Ishikawa (cell line): ENCODE measurements at regions not wholly inside any gene's neighbourhood (a gene's known extent, or its start where the extent isn't known, plus 50 kb on each side); places are given as distances from the start of the nearest gene placed in this dataset.

Experiments used
- CEBPB ChIP-seq: IDR thresholded peaks from 2 replicates; pipeline ENCODE4 v1.6.1; 2012
- CREB1 ChIP-seq: IDR thresholded peaks from 2 replicates; pipeline ENCODE4 v1.6.1; 2012; ENCODE audit warnings: low read depth
- EGR1 ChIP-seq: IDR thresholded peaks from 2 replicates; pipeline ENCODE4 v1.6.1; 2012
- EP300 ChIP-seq: IDR thresholded peaks from 2 replicates; pipeline ENCODE4 v1.6.1; 2012; ENCODE audit warnings: borderline replicate concordance
- FOXM1 ChIP-seq: IDR thresholded peaks from 2 replicates; pipeline ENCODE4 v1.6.1; 2012; ENCODE audit warnings: low read depth, borderline replicate concordance
- NFIC ChIP-seq: IDR thresholded peaks from 2 replicates; pipeline ENCODE4 v1.6.1; 2012
- RAD21 ChIP-seq: IDR thresholded peaks from 2 replicates; pipeline ENCODE4 v1.6.1; 2012; ENCODE audit warnings: low read depth
- TAF1 ChIP-seq: IDR thresholded peaks from 2 replicates; pipeline ENCODE4 v1.6.1; 2012; ENCODE audit warnings: low read depth, mild to moderate bottlenecking
- TCF12 ChIP-seq: IDR thresholded peaks from 2 replicates; pipeline ENCODE4 v1.6.1; 2012; ENCODE audit warnings: low read depth
- TEAD4 ChIP-seq: IDR thresholded peaks from 2 replicates; pipeline ENCODE4 v1.6.1; 2012
- USF1 ChIP-seq: IDR thresholded peaks from 2 replicates; pipeline ENCODE4 v1.6.1; 2012
- YY1 ChIP-seq: IDR thresholded peaks from 2 replicates; pipeline ENCODE4 v1.6.1; 2012; ENCODE audit warnings: low read depth
- ZBTB7A ChIP-seq: IDR thresholded peaks from 2 replicates; pipeline ENCODE4 v1.6.1; 2012; ENCODE audit warnings: low read depth
- TF ChIP-seq, protein P1 (sequence below): IDR thresholded peaks from 2 replicates; pipeline ENCODE4 v1.6.1; 2012
- TF ChIP-seq, protein P2 (sequence below): IDR thresholded peaks from 2 replicates; pipeline ENCODE4 v1.6.1; 2012; ENCODE audit warnings: low read depth, mild to moderate bottlenecking

- TF ChIP-seq TCF12 (0 out of 2 replicates have a peak, but pooled peaks have one; percentile 9), TEAD4 (peak; percentile 48), NFIC (peak; percentile 52; the same call in 1 of the 2 replicates), EGR1 (no peak)
- TF ChIP-seq, protein P1, sequence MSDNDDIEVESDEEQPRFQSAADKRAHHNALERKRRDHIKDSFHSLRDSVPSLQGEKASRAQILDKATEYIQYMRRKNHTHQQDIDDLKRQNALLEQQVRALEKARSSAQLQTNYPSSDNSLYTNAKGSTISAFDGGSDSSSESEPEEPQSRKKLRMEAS, result no peak
Measured at GRCh38 chr4:23373261-23373660, 516.6 kb downstream of the PPARGC1A start.

GRCh38 chr4:23371533-23371932 is 518.3 kb downstream of the PPARGC1A start:
- TF ChIP-seq ZBTB7A, result no peak
- no peak for TF ChIP-seq EGR1
- TF ChIP-seq, protein P1, result no peak
- no peak for TF ChIP-seq CEBPB
- TF ChIP-seq CREB1, result no peak
- no peak for TF ChIP-seq YY1
- TF ChIP-seq FOXM1, result no peak

DNA sequence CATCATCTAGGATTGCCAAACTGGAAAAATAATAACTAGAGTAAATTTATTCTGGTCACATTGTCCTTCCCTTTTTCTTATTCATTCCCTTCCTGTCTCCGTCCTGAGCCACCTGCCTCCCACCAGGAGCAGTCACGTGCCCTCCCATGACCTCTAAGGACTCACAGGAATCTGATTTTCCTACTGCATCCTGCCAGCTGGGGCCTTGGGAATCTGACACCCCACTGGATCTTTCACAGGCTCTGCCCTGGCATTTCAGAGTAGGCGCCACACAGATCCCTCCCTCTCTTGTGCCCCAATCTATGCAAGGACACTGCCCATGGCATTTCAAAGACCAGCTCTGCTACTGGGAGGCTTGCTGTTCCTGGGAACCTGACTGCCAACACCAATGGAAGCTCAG is 520.5 kb downstream of the PPARGC1A start:
- TF ChIP-seq USF1, result peak; percentile 61; the same call in 1 of the 2 replicates
- no peak for TF ChIP-seq CEBPB

GRCh38 chr4:23368081-23368697 is 521.7 kb downstream of the PPARGC1A start:
- TF ChIP-seq CREB1 (no peak), RAD21 (peak; percentile 65), USF1 (no peak), FOXM1 (no peak), TAF1 (no peak), TCF12 (no peak), EP300 (no peak)
- TF ChIP-seq, protein P1, result no peak

- no peak for TF ChIP-seq CREB1
- TF ChIP-seq, protein P2, sequence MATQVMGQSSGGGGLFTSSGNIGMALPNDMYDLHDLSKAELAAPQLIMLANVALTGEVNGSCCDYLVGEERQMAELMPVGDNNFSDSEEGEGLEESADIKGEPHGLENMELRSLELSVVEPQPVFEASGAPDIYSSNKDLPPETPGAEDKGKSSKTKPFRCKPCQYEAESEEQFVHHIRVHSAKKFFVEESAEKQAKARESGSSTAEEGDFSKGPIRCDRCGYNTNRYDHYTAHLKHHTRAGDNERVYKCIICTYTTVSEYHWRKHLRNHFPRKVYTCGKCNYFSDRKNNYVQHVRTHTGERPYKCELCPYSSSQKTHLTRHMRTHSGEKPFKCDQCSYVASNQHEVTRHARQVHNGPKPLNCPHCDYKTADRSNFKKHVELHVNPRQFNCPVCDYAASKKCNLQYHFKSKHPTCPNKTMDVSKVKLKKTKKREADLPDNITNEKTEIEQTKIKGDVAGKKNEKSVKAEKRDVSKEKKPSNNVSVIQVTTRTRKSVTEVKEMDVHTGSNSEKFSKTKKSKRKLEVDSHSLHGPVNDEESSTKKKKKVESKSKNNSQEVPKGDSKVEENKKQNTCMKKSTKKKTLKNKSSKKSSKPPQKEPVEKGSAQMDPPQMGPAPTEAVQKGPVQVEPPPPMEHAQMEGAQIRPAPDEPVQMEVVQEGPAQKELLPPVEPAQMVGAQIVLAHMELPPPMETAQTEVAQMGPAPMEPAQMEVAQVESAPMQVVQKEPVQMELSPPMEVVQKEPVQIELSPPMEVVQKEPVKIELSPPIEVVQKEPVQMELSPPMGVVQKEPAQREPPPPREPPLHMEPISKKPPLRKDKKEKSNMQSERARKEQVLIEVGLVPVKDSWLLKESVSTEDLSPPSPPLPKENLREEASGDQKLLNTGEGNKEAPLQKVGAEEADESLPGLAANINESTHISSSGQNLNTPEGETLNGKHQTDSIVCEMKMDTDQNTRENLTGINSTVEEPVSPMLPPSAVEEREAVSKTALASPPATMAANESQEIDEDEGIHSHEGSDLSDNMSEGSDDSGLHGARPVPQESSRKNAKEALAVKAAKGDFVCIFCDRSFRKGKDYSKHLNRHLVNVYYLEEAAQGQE, result no peak
- TF ChIP-seq RAD21, result no peak
- TF ChIP-seq EP300, result no peak
- TF ChIP-seq YY1, result no peak
Measured at GRCh38 chr4:23366557-23366906, 523.3 kb downstream of the PPARGC1A start.

GRCh38 chr4:23365871-23366556 is 523.8 kb downstream of the PPARGC1A start:
- TF ChIP-seq FOXM1 (no peak), CEBPB (no peak), RAD21 (no peak), TEAD4 (no peak), TAF1 (no peak), CREB1 (no peak), EP300 (no peak), ZBTB7A (no peak), YY1 (no peak), EGR1 (no peak), TCF12 (no peak), NFIC (no peak), USF1 (no peak)
- TF ChIP-seq, protein P2, result no peak
- TF ChIP-seq, protein P1, result no peak
